Uterus (tissue), 3 donors: ENCODE measurements at regions not wholly inside any gene's neighbourhood (a gene's known extent, or its start where the extent isn't known, plus 50 kb on each side); places are given as distances from the start of the nearest gene placed in this dataset.

Source experiments
- DNase-seq, 2 donors: peaks; one replicate each; pipeline ENCODE4 v3.0.0-alpha.2; 2019 to 2020
- H3K27ac ChIP-seq, 2 donors: fragments of 200-600 bp; sonication (generic); 1 replicate in 1 of 2; 2 replicates in 1 of 2; pipeline ENCODE4 v1.5.1; 2016 to 2018
- H3K27me3 ChIP-seq, 2 donors: fragments of 200-600 bp; sonication (generic); one replicate each; pipeline ENCODE4 v1.5.1; 2018 to 2019; ENCODE audit warnings: control low read depth in 1 of 2
- H3K36me3 ChIP-seq, 2 donors: fragments of 200-600 bp; sonication (generic); one replicate each; pipeline ENCODE4 v1.5.1; 2019; ENCODE audit warnings: control low read depth in 1 of 2
- H3K4me1 ChIP-seq, 2 donors: fragments of 200-600 bp; sonication (generic); one replicate each; pipeline ENCODE4 v1.5.1; 2018 to 2019; ENCODE audit warnings: control low read depth in 1 of 2
- H3K4me3 ChIP-seq, 2 donors: fragments of 200-600 bp; sonication (generic); 1 replicate in 1 of 2; 2 replicates in 1 of 2; pipeline ENCODE4 v1.5.1; 2018 to 2019; ENCODE audit warnings: mild to moderate bottlenecking in 1 of 2
- H3K9me3 ChIP-seq, 2 donors: fragments of 200-600 bp; sonication (generic); one replicate each; pipeline ENCODE4 v1.5.1; 2019; ENCODE audit warnings: control low read depth in 1 of 2
- CTCF ChIP-seq, 4 experiments: fragments of 200-600 bp in 2 of 4; fragments of 450-650 bp in 2 of 4; sonication (generic) in 2 of 4; IDR thresholded peaks; one replicate each; pipeline ENCODE4 v1.5.1; 2016 to 2019; ENCODE audit warnings: antibody characterized with exemption in 4 of 4, mild to moderate bottlenecking in 2 of 4, moderate library complexity in 1 of 4
- POLR2A ChIP-seq, 2 donors: fragments of 450-650 bp; IDR thresholded peaks; one replicate each; pipeline ENCODE4 v1.6.1; 2016; ENCODE audit warnings: antibody characterized with exemption in 2 of 2, mild to moderate bottlenecking in 1 of 2, moderate library complexity in 1 of 2
- intact Hi-C: fragments of 100-400 bp; cut with DNase I; formaldehyde crosslinking; loops from one replicate; pipeline ENCODE4 v1.15.1; 2023; ENCODE audit warnings: low total_unique reads
- donor health status: DM: yes; HTN: yes; CAD: no.

GRCh38 chr11:79512706-79513469 is 72.1 kb upstream of the TENM4 start:
- Histone ChIP-seq H3K4me3 (no peak overlapping the region), H3K36me3 (no peaks in the 10 kb centered on the region), H3K27ac (no peak overlapping the region), H3K9me3 (no peaks in the 10 kb centered on the region), H3K27me3 (no peaks in the 10 kb centered on the region), H3K4me1 (no peaks in the 10 kb centered on the region)
- no peak for DNase-seq
- TF ChIP-seq POLR2A (IDR thresholded peaks at IDR 0.05) (no peak), CTCF (IDR thresholded peaks at IDR 0.05) (no peak)
- intact Hi-C loops = no loop called here

GRCh38 chr11:79510960-79511359 is 70.1 kb upstream of the TENM4 start:
- TF ChIP-seq POLR2A (IDR thresholded peaks at IDR 0.05) (no peak), CTCF (IDR thresholded peaks at IDR 0.05) (no peak)
- no peaks in the 10 kb centered on the region for H3K9me3 ChIP-seq
- H3K36me3 ChIP-seq = no peaks in the 10 kb centered on the region
- DNase-seq = no peak
- H3K4me3 ChIP-seq = no peak overlapping the region
- H3K4me1 ChIP-seq = no peaks in the 10 kb centered on the region
- intact Hi-C loops = no loop called here
- no peak overlapping the region for H3K27ac ChIP-seq
- H3K27me3 ChIP-seq = no peaks in the 10 kb centered on the region

- no peaks in the 10 kb centered on the region for H3K36me3 ChIP-seq
- no peak overlapping the region for H3K4me3 ChIP-seq
- TF ChIP-seq POLR2A (IDR thresholded peaks at IDR 0.05) (no peak), CTCF (IDR thresholded peaks at IDR 0.05) (no peak)
- DNase-seq = no peak
- H3K9me3 ChIP-seq = no peaks in the 10 kb centered on the region
- H3K27ac ChIP-seq = no peak overlapping the region
- no peaks in the 10 kb centered on the region for H3K4me1 ChIP-seq
- H3K27me3 ChIP-seq = no peaks in the 10 kb centered on the region
- intact Hi-C loops = no loop called here
Measured at GRCh38 chr11:79508461-79508860, 67.6 kb upstream of the TENM4 start.

GRCh38 chr11:79507706-79508105 is 66.9 kb upstream of the TENM4 start:
- DNase-seq = no peak
- intact Hi-C loops = no loop called here
- H3K9me3 ChIP-seq = no peaks in the 10 kb centered on the region

More at GRCh38 chr11:79507706-79508105, 66.9 kb upstream of the TENM4 start:
- Histone ChIP-seq H3K27me3 (no peaks in the 10 kb centered on the region), H3K4me3 (no peak overlapping the region), H3K4me1 (no peaks in the 10 kb centered on the region), H3K36me3 (no peaks in the 10 kb centered on the region), H3K27ac (no peak overlapping the region)
- no peak for TF ChIP-seq POLR2A (IDR thresholded peaks at IDR 0.05)
- TF ChIP-seq CTCF (IDR thresholded peaks at IDR 0.05) = no peak
